ENCODE measurements at regions not wholly inside any gene's neighbourhood (a gene's known extent, or its start where the extent isn't known, plus 50 kb on each side); places are given as distances from the start of the nearest gene placed in this dataset.

DNA sequence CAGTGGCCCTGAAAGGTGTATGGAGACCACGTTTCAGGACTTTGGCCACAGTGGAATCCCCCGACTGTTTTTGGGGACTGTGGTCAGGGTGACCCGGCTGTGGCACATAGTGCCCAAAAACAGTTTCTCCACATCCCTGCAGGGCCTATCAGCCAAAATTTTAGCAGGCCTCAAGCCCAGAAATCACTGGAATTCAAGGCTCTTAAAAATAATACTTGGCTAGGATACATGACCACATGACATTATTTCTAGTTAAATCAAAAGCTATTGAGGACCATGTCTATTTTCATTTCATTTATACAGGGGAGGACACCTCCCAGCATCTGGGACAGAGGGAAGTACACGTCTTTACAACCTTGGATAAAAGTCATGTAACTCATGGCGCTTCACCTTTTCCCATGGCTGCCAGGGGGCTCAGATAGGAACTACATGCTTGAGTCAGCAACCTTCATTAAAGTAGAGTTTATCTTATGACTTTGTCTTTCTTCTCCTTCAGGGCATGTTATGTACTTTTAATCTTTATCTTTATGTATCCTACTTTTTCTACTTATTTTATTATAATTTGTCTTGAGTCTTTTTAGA is 70.8 kb upstream of the CD93 start:
- Histone ChIP-seq H3K9ac (ENCODE audit: low read length) (no peak overlapping the region), H4K20me1 (ENCODE audit: control insufficient read depth, insufficient read depth, low read length, poor library complexity, severe bottlenecking) (no peaks in the 10 kb centered on the region), H3K27me3 (replicated peaks in 1 of 4; ENCODE audit: control extremely low read depth in 1 of 4, control insufficient read depth in 3 of 4, insufficient read depth in 4 of 4, low read length in 3 of 4) (no peaks in the 10 kb centered on the region), H2AFZ (ENCODE audit: insufficient read depth, low read depth, low read length, poor library complexity, severe bottlenecking) (no peak overlapping the region), H3K4me2 (replicated peaks; ENCODE audit: low read depth, low read length, poor library complexity, severe bottlenecking) (no peak overlapping the region), H3K79me2 (ENCODE audit: control insufficient read depth, insufficient read depth, low read length) (no peaks in the 10 kb centered on the region), H3K4me1 (ENCODE audit: control insufficient read depth in 2 of 2, insufficient read depth in 2 of 2, low read length in 2 of 2) (peaks cover 0 to 3% of the 10 kb centered on the region in 2 donors), H3K4me3 (ENCODE audit: control extremely low read depth in 1 of 5, extremely low read depth in 1 of 5, insufficient read depth in 1 of 5, low read depth in 2 of 5, low read length in 4 of 5) (no peak overlapping the region), H3K9me3 (ENCODE audit: control extremely low read depth in 1 of 3, control insufficient read depth in 2 of 3, insufficient read depth in 1 of 3, low read length in 2 of 3) (peaks cover 0 to 3% (median 0%) of the 10 kb centered on the region in 3 donors), H3K36me3 (replicated peaks in 1 of 2; ENCODE audit: control extremely low read depth in 1 of 2, control insufficient read depth in 1 of 2, extremely low read depth in 1 of 2, insufficient read depth in 2 of 2, low read length in 1 of 2) (no peaks in the 10 kb centered on the region), H3K27ac (ENCODE audit: low read length in 2 of 2) (no peak overlapping the region)
- ATAC-seq (ENCODE audit: low read depth) (no peak), DNase-seq (no peak)
- Mint-ChIP-seq H3K4me1 (peaks cover 2% of the 10 kb centered on the region), H3K27ac (no peak overlapping the region), H3K4me3 (no peak overlapping the region), H3K9me3 (ENCODE audit: insufficient read depth) (no peaks in the 10 kb centered on the region), H3K27me3 (peaks cover 6% of the 10 kb centered on the region)
- 90% methylated on average over 3 of the region's 5 CpGs for WGBS (ENCODE audit: insufficient coverage)
- intact Hi-C loops (cut with micrococcal nuclease), result no loop called here
- ChIA-PET POLR2A (no interaction called here), CTCF (no interaction called here)
- no peak for TF ChIP-seq EZH2 (IDR thresholded peaks at IDR 0.05; ENCODE audit: borderline replicate concordance, insufficient read depth, low read depth, low read length, poor library complexity, severe bottlenecking)
- no peak for TF ChIP-seq CTCF (IDR thresholded peaks at IDR 0.05)

DNA sequence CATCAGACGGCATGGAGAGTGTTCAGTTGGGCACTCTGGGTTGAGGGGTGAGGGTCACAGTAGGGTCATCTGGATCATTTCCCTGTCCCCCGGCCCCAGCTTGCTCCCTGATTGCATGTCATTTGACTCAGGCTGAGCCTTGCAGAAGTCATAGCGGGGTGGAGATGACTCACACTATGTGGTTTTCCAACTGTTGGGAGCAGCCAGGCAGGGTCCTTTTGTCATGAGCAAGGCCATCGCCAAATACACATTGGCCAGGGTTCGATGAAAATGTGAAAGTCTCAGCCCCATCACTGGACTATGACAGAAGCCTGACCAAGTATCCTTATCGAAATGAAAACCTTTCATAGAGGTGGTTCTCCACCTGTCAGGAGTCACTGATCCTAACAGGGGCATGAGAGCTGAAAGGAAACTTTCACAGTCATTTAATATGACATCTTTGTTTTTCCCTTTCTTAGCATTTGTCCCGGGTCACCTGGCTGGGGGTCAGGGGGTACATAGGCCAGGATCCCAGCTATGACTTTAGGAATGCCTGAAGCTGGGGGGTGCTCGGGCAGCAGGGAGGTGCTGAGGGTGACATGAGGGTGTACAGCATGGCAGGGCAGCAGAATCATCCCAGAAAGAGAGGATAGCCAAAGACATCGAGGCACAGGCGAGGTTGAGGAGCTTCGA is 70.2 kb upstream of the CD93 start:
- TF ChIP-seq CTCF (IDR thresholded peaks at IDR 0.05) (no peak), EZH2 (IDR thresholded peaks at IDR 0.05; ENCODE audit: borderline replicate concordance, insufficient read depth, low read depth, low read length, poor library complexity, severe bottlenecking) (no peak)
- POLR2A ChIA-PET, result no interaction called here
- Histone ChIP-seq H3K4me1 (ENCODE audit: control insufficient read depth in 2 of 2, insufficient read depth in 2 of 2, low read length in 2 of 2) (peaks cover 0 to 3% of the 10 kb centered on the region in 2 donors), H3K9ac (ENCODE audit: low read length) (no peak overlapping the region), H3K79me2 (ENCODE audit: control insufficient read depth, insufficient read depth, low read length) (no peaks in the 10 kb centered on the region), H4K20me1 (ENCODE audit: control insufficient read depth, insufficient read depth, low read length, poor library complexity, severe bottlenecking) (no peaks in the 10 kb centered on the region), H3K9me3 (ENCODE audit: control extremely low read depth in 1 of 3, control insufficient read depth in 2 of 3, insufficient read depth in 1 of 3, low read length in 2 of 3) (peaks cover 0 to 3% (median 0%) of the 10 kb centered on the region in 3 donors), H3K4me2 (replicated peaks; ENCODE audit: low read depth, low read length, poor library complexity, severe bottlenecking) (no peak overlapping the region), H2AFZ (ENCODE audit: insufficient read depth, low read depth, low read length, poor library complexity, severe bottlenecking) (no peak overlapping the region), H3K27ac (ENCODE audit: low read length in 2 of 2) (no peak overlapping the region), H3K4me3 (ENCODE audit: control extremely low read depth in 1 of 5, extremely low read depth in 1 of 5, insufficient read depth in 1 of 5, low read depth in 2 of 5, low read length in 4 of 5) (no peak overlapping the region), H3K27me3 (replicated peaks in 1 of 4; ENCODE audit: control extremely low read depth in 1 of 4, control insufficient read depth in 3 of 4, insufficient read depth in 4 of 4, low read length in 3 of 4) (peaks cover 0 to 2% (median 0%) of the 10 kb centered on the region in 4 experiments), H3K36me3 (replicated peaks in 1 of 2; ENCODE audit: control extremely low read depth in 1 of 2, control insufficient read depth in 1 of 2, extremely low read depth in 1 of 2, insufficient read depth in 2 of 2, low read length in 1 of 2) (no peaks in the 10 kb centered on the region)
- CTCF ChIA-PET, result no interaction called here
- no peaks in the 10 kb centered on the region for H3K9me3 Mint-ChIP-seq (ENCODE audit: insufficient read depth)
- H3K27me3 Mint-ChIP-seq, result peaks cover 12% of the 10 kb centered on the region
- peaks cover 2% of the 10 kb centered on the region for H3K4me1 Mint-ChIP-seq
- WGBS (ENCODE audit: insufficient coverage), result 89% methylated on average over 9 of the region's 11 CpGs
- H3K4me3 Mint-ChIP-seq, result no peak overlapping the region
- no peak for DNase-seq
- H3K27ac Mint-ChIP-seq, result no peak overlapping the region
- no peak for ATAC-seq (ENCODE audit: low read depth)
- intact Hi-C loops (cut with micrococcal nuclease), result no loop called here
